ENCODE measurements at regions not wholly inside any gene's neighbourhood (a gene's known extent, or its start where the extent isn't known, plus 50 kb on each side); places are given as distances from the start of the nearest gene placed in this dataset.

GRCh38 chr3:165466856-165467255 lies 270.7 kb upstream of the SLITRK3 start:
- no peak for FAIRE-seq
- intact Hi-C loops (cut with micrococcal nuclease; ENCODE audit: unreplicated experiment): no loop called here
- no TSS peak for BruUV-seq (replicated peaks)
- Histone ChIP-seq H3K4me3 (replicated peaks in 1 of 3; ENCODE audit: insufficient read depth in 1 of 3, low read depth in 2 of 3, low read length in 3 of 3) (no peak overlapping the region), H3K27me3 (ENCODE audit: control insufficient read depth in 1 of 2, insufficient read depth in 2 of 2, low read length in 2 of 2) (no peaks in the 10 kb centered on the region), H3K9ac (ENCODE audit: insufficient read depth, low read depth, low read length) (no peak overlapping the region), H3K79me2 (ENCODE audit: insufficient read depth, low read length) (no peaks in the 10 kb centered on the region), H3K36me3 (replicated peaks in 1 of 2; ENCODE audit: control insufficient read depth in 1 of 2, insufficient read depth in 2 of 2, low read length in 2 of 2) (no peaks in the 10 kb centered on the region), H4K20me1 (ENCODE audit: insufficient read depth, low read length) (no peaks in the 10 kb centered on the region), H2AFZ (ENCODE audit: low read length) (no peak overlapping the region), H3K27ac (ENCODE audit: extremely low read length, insufficient read depth, low read length) (no peak overlapping the region), H3K4me1 (ENCODE audit: insufficient read depth, low read length) (no peaks in the 10 kb centered on the region), H3K9me3 (ENCODE audit: low read length) (peaks cover 10% of the 10 kb centered on the region; the same call in 1 of the 2 replicates), H3K4me2 (ENCODE audit: low read depth, low read length) (no peak overlapping the region)
- CTCF ChIA-PET (ENCODE audit: low intra/inter-chr PET ratio, low total read pairs): no interaction called here
- WGBS (ENCODE audit: low lambda C conversion rate): 27% methylated on average over 4 of the region's 4 CpGs
- TF ChIP-seq SAP130 (CRISPR knock-in tag; IDR thresholded peaks at IDR 0.05; ENCODE audit: low read depth) (no peak), RBAK (CRISPR knock-in tag; IDR thresholded peaks at IDR 0.05) (no peak)
- TF ChIP-seq, protein P1, sequence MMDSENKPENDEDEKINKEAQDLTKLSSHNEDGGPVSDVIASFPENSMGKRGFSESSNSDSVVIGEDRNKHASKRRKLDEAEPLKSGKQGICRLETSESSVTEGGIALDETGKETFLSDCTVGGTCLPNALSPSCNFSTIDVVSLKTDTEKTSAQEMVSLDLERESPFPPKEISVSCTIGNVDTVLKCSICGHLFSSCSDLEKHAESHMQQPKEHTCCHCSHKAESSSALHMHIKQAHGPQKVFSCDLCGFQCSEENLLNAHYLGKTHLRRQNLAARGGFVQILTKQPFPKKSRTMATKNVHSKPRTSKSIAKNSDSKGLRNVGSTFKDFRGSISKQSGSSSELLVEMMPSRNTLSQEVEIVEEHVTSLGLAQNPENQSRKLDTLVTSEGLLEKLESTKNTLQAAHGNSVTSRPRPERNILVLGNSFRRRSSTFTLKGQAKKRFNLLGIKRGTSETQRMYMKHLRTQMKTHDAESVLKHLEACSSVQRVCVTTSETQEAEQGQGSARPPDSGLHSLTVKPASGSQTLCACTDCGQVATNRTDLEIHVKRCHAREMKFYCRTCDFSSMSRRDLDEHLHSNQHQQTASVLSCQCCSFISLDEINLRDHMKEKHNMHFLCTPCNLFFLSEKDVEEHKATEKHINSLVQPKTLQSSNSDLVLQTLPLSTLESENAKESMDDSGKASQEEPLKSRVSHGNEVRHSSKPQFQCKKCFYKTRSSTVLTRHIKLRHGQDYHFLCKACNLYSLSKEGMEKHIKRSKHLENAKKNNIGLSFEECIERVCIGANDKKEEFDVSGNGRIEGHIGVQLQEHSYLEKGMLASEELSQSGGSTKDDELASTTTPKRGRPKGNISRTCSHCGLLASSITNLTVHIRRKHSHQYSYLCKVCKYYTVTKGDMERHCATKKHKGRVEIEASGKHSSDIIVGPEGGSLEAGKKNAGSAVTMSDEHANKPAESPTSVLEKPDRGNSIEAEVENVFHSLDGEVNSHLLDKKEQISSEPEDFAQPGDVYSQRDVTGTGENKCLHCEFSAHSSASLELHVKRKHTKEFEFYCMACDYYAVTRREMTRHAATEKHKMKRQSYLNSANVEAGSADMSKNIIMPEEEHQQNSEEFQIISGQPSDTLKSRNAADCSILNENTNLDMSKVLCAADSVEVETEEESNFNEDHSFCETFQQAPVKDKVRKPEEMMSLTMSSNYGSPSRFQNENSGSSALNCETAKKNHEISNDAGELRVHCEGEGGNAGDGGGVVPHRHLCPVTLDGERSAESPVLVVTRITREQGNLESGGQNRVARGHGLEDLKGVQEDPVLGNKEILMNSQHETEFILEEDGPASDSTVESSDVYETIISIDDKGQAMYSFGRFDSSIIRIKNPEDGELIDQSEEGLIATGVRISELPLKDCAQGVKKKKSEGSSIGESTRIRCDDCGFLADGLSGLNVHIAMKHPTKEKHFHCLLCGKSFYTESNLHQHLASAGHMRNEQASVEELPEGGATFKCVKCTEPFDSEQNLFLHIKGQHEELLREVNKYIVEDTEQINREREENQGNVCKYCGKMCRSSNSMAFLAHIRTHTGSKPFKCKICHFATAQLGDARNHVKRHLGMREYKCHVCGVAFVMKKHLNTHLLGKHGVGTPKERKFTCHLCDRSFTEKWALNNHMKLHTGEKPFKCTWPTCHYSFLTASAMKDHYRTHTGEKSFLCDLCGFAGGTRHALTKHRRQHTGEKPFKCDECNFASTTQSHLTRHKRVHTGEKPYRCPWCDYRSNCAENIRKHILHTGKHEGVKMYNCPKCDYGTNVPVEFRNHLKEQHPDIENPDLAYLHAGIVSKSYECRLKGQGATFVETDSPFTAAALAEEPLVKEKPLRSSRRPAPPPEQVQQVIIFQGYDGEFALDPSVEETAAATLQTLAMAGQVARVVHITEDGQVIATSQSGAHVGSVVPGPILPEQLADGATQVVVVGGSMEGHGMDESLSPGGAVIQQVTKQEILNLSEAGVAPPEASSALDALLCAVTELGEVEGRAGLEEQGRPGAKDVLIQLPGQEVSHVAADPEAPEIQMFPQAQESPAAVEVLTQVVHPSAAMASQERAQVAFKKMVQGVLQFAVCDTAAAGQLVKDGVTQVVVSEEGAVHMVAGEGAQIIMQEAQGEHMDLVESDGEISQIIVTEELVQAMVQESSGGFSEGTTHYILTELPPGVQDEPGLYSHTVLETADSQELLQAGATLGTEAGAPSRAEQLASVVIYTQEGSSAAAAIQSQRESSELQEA (CRISPR knock-in tag; IDR thresholded peaks at IDR 0.05; ENCODE audit: not compliant biosample characterization): no peak
- no peak for ATAC-seq
- DNase-seq (ENCODE audit: low spot score): no peak
- POLR2A ChIA-PET: no interaction called here
- in situ Hi-C loops (cut with HindIII; ENCODE audit: extremely low pct_ligation_motif_present, low pct_unique_long_range_greater_than_20kb): no loop called here
